AML-193 (cell line): ENCODE measurements at regions not wholly inside any gene's neighbourhood (a gene's known extent, or its start where the extent isn't known, plus 50 kb on each side); places are given as distances from the start of the nearest gene placed in this dataset.
"Not testable (repeated sequence)": the region's sequence is repeated elsewhere in the genome, so short reads cannot be mapped to it uniquely, and the experiment has no call there.

Source experiments
- DNase-seq, 2 experiments: peaks; one replicate each; lab custom pipeline; 2025; lab: John Stamatoyannopoulos, UW

GRCh38 chr3:66934041-66934440 is 64.1 kb upstream of the KBTBD8 start:
- DNase-seq = no peak

DNA sequence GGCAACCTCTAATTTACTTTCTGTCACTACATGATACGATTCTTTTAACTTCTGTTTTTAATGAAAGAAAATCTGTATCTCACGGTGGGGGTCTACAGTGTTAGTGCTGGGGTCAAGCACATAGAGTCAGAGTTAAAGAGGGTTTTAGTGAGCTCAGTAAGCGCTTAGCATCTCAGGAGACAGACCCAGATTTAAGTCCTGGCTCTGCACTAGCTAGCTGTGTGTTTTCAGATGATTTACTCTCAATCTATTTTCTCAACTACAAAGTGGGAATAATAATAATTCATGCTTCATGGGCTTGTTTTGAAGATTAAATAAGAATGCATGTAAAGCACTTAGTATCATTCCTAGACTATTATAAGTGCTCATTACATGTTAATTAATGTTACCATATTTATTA is 63.4 kb upstream of the KBTBD8 start:
- no peak for DNase-seq

GRCh38 chr3:66937041-66937440 is 61.1 kb upstream of the KBTBD8 start:
- DNase-seq = not testable (repeated sequence)

DNA sequence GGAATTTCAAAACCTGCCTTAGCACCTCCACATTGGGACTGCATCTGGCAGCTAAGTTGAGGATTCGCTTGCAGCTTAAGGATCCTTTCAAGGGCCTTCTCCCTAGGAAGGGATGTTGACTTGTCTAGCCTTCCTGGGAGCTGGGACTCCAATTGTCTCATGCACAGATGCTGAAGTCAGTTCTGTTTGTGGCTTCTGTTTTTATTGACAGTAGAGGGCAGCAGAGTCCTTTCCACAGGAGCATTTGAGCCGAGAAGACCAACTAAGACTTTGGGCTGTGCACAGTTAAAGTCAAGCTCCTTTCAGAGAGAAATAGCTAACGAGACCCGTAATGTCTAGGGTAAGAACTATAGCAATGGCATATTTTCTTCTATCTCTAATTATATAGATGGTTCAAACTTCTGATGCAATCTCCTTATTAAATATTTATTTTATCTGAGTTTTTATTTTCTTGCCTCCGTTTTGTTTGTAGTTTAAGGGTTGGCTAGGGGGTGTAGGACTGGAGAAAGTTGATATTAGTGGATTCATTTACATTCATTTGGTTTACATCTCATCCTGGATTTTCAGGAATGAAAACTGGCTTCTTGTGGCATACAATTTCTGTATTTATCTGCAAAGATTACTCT is 59.7 kb upstream of the KBTBD8 start:
- DNase-seq = peak; percentile 70 to 81

- no peak for DNase-seq
Measured at GRCh38 chr3:66948041-66948440, 50.1 kb upstream of the KBTBD8 start.
